ENCODE measurements at regions not wholly inside any gene's neighbourhood (a gene's known extent, or its start where the extent isn't known, plus 50 kb on each side); places are given as distances from the start of the nearest gene placed in this dataset.
A peak's percentile ranks its signal among the peaks of the same experiment; 100 is the strongest.

- intact Hi-C loops (cut with DNase I): no loop called here
- WGBS: 57% methylated on average over 4 of the region's 4 CpGs
- no peaks in the 10 kb centered on the region for H3K9me3 ChIP-seq
- TF ChIP-seq POLR2A (IDR thresholded peaks at IDR 0.05; ENCODE audit: low read depth): no peak
- TF ChIP-seq, protein P1, sequence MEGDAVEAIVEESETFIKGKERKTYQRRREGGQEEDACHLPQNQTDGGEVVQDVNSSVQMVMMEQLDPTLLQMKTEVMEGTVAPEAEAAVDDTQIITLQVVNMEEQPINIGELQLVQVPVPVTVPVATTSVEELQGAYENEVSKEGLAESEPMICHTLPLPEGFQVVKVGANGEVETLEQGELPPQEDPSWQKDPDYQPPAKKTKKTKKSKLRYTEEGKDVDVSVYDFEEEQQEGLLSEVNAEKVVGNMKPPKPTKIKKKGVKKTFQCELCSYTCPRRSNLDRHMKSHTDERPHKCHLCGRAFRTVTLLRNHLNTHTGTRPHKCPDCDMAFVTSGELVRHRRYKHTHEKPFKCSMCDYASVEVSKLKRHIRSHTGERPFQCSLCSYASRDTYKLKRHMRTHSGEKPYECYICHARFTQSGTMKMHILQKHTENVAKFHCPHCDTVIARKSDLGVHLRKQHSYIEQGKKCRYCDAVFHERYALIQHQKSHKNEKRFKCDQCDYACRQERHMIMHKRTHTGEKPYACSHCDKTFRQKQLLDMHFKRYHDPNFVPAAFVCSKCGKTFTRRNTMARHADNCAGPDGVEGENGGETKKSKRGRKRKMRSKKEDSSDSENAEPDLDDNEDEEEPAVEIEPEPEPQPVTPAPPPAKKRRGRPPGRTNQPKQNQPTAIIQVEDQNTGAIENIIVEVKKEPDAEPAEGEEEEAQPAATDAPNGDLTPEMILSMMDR (IDR thresholded peaks at IDR 0.05): no peak
- no peak for TF ChIP-seq EP300 (IDR thresholded peaks at IDR 0.05)
- no peak for TF ChIP-seq POLR2AphosphoS5 (IDR thresholded peaks at IDR 0.05)
- no peak for DNase-seq (ENCODE audit: extremely low spot score)
- H3K4me3 ChIP-seq: no peak overlapping the region
- no peaks in the 10 kb centered on the region for H3K27me3 ChIP-seq
- peaks cover 0 to 17% (median 10%) of the 10 kb centered on the region in 4 donors for H3K4me1 ChIP-seq
- H3K27ac ChIP-seq (replicated peaks in 1 of 4): no peak overlapping the region
- H3K36me3 ChIP-seq: no peaks in the 10 kb centered on the region
Measured at GRCh38 chr2:67295851-67296250, 101.3 kb upstream of the ETAA1 start.

DNA sequence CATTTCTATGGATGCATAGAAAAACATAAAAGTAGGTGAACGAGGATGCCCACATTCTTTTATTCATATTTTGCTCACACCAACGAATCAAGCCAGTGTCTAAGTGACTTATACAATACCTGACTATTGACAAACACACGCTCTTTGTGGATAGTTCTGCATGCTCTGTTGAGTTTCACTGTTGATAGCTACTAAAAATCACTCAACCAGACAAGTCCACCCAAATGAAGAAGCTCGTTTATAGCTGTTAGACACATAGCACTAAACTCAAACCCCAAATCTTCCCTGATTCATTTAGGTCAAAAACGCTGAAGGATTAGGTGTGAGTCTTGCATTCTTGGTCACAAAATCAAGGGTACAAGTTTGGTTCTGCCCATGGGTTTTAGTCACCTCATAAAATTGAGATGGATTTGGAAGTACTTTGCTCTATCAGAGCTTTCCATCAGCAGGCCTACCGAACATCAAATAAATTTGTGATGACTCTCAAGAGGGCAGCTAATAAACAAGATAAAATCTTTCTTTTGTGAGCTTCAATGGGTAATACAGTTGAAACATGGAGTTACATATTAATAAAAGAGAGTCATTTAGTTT lies 92.7 kb upstream of the ETAA1 start:
- Histone ChIP-seq H3K4me1 (no peaks in the 10 kb centered on the region), H3K36me3 (no peaks in the 10 kb centered on the region), H3K4me3 (no peak overlapping the region), H3K27me3 (no peaks in the 10 kb centered on the region), H3K9me3 (no peaks in the 10 kb centered on the region), H3K27ac (replicated peaks in 1 of 4) (no peak overlapping the region)
- intact Hi-C loops (cut with DNase I): no loop called here
- no peak for DNase-seq (ENCODE audit: extremely low spot score)
- 93% methylated on average over 6 of the region's 6 CpGs for WGBS
- TF ChIP-seq POLR2AphosphoS5 (IDR thresholded peaks at IDR 0.05) (no peak), EP300 (IDR thresholded peaks at IDR 0.05) (no peak), POLR2A (IDR thresholded peaks at IDR 0.05; ENCODE audit: low read depth) (no peak)
- TF ChIP-seq, protein P1 (IDR thresholded peaks at IDR 0.05): no peak

DNA sequence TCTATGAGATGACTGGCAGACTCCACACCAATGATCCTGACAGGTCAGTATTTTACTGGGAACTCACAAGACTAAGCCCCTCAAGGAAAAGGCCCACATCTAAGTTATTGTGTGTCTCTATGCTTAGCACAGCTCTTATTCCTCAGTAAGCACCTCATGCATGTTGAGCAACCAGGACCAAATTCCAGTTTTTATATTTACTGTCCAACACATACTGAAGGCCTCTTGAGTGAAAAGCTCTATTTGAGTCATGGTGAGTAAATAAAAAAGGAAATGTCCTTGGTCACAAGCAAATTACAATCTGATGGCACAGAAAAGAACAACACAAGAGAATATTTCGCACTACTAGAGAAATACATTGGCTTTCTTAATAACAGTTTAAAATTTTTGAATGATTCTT lies 87.9 kb upstream of the ETAA1 start:
- no peak for TF ChIP-seq POLR2AphosphoS5 (IDR thresholded peaks at IDR 0.05)
- no peak for TF ChIP-seq POLR2A (IDR thresholded peaks at IDR 0.05; ENCODE audit: low read depth)
- no peak for TF ChIP-seq EP300 (IDR thresholded peaks at IDR 0.05)
- TF ChIP-seq, protein P1 (IDR thresholded peaks at IDR 0.05): no peak
- intact Hi-C loops (cut with DNase I): no loop called here
- no peaks in the 10 kb centered on the region for H3K36me3 ChIP-seq
- H3K4me1 ChIP-seq: peaks cover 0 to 30% (median 10%) of the 10 kb centered on the region in 4 donors
- H3K4me3 ChIP-seq: no peak overlapping the region
- H3K9me3 ChIP-seq: no peaks in the 10 kb centered on the region
- no peak for DNase-seq (ENCODE audit: extremely low spot score)
- no peaks in the 10 kb centered on the region for H3K27me3 ChIP-seq
- WGBS: 96% methylated on average over 1 of the region's 1 CpG
- no peak overlapping the region for H3K27ac ChIP-seq (replicated peaks in 1 of 4)

GRCh38 chr2:67311536-67311935 lies 85.6 kb upstream of the ETAA1 start:
- no peaks in the 10 kb centered on the region for H3K27me3 ChIP-seq
- TF ChIP-seq POLR2AphosphoS5 (IDR thresholded peaks at IDR 0.05) (no peak), EP300 (IDR thresholded peaks at IDR 0.05) (no peak), POLR2A (IDR thresholded peaks at IDR 0.05; ENCODE audit: low read depth) (no peak)
- TF ChIP-seq, protein P1 (IDR thresholded peaks at IDR 0.05): no peak
- H3K36me3 ChIP-seq: no peaks in the 10 kb centered on the region
- DNase-seq (ENCODE audit: extremely low spot score): no peak
- H3K9me3 ChIP-seq: no peaks in the 10 kb centered on the region
- WGBS: 33% methylated on average over 2 of the region's 2 CpGs
- H3K4me3 ChIP-seq: no peak overlapping the region
- intact Hi-C loops (cut with DNase I): no loop called here
- peak overlapping the region in 1 of 4 donors; percentile 12 for H3K27ac ChIP-seq (replicated peaks in 1 of 4)
- H3K4me1 ChIP-seq: peaks cover 0 to 30% (median 10%) of the 10 kb centered on the region in 4 donors

DNA sequence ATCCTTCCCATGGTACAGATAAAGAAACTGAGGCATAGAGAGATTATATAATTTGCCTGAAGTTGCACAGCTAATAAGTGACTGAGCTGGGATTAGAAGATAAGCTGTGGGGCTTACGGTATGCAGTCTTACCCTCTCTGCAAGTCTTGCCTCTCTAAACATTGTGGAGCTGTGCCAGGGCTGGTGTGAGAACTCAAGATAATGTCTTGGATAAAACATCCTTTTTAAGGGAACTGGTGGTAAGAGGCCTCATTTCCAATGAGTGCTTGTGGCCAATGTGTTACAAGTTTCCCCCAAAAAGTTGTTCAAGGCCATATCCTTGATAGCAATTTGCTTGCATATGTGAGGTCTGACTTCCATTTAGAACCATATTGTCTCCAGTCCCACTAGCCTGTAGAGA lies 84.3 kb upstream of the ETAA1 start:
- Histone ChIP-seq H3K4me3 (no peak overlapping the region), H3K27me3 (no peaks in the 10 kb centered on the region), H3K9me3 (no peaks in the 10 kb centered on the region), H3K27ac (replicated peaks in 1 of 4) (no peak overlapping the region), H3K4me1 (peaks cover 0 to 42% (median 17%) of the 10 kb centered on the region in 4 donors), H3K36me3 (no peaks in the 10 kb centered on the region)
- TF ChIP-seq, protein P1 (IDR thresholded peaks at IDR 0.05): no peak
- TF ChIP-seq POLR2AphosphoS5 (IDR thresholded peaks at IDR 0.05) (no peak), POLR2A (IDR thresholded peaks at IDR 0.05; ENCODE audit: low read depth) (no peak), EP300 (IDR thresholded peaks at IDR 0.05) (no peak)
- 100% methylated on average over 1 of the region's 1 CpG for WGBS
- intact Hi-C loops (cut with DNase I): no loop called here
- no peak for DNase-seq (ENCODE audit: extremely low spot score)

Measured in esophagus muscularis mucosa (tissue), 4 donors.